ENCODE measurements at regions not wholly inside any gene's neighbourhood (a gene's known extent, or its start where the extent isn't known, plus 50 kb on each side); places are given as distances from the start of the nearest gene placed in this dataset.

DNA sequence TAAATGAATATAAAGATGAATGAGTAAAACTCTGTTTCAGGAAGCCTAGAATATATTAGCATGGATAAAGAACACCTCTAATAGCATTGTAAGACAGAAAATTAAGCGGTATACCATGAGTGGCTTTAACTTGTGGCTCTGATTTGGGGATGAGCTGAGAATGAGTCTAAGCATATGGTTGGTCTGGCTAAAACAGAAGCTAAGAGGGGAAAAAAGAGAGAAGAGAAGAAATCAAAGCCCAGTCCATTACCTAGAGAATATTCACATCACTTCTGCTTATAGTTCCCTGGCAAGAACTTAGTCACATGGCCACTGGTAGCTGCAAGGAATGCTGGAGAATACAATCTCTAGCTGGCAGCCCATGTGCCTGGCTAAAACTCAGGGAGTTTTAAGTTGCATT is 414.5 kb downstream of the PRDM5 start:
- H3K4me2 ChIP-seq: no peak overlapping the region
- TF ChIP-seq HOXB13 (CRISPR knock-in tag; IDR thresholded peaks at IDR 0.05; ENCODE audit: low read depth) (no peak), EHF (CRISPR knock-in tag; IDR thresholded peaks at IDR 0.05) (no peak), HOXA7 (CRISPR knock-in tag; IDR thresholded peaks at IDR 0.05) (no peak), ZC3H11A (IDR thresholded peaks at IDR 0.05) (no peak), PHF8 (IDR thresholded peaks at IDR 0.05; ENCODE audit: borderline replicate concordance, low read depth) (no peak), BHLHE40 (IDR thresholded peaks at IDR 0.05; ENCODE audit: low read depth, low read length) (no peak), CHD2 (IDR thresholded peaks at IDR 0.05; ENCODE audit: low read length, partially characterized antibody) (no peak), JUN (IDR thresholded peaks at IDR 0.05) (no peak), CBX8 (IDR thresholded peaks at IDR 0.05) (no peak), EP300 (IDR thresholded peaks at IDR 0.05) (no peak), GATA3 (IDR thresholded peaks at IDR 0.05; ENCODE audit: borderline replicate concordance) (no peak), MAZ (IDR thresholded peaks at IDR 0.05; ENCODE audit: borderline replicate concordance, low read depth, low read length) (no peak), CEBPB (IDR thresholded peaks at IDR 0.05) (no peak), SREBF2 (IDR thresholded peaks at IDR 0.05) (no peak), RCOR1 (IDR thresholded peaks at IDR 0.05; ENCODE audit: low read depth, low read length) (no peak), JUNB (IDR thresholded peaks at IDR 0.05) (no peak)
- TF ChIP-seq, protein P1, sequence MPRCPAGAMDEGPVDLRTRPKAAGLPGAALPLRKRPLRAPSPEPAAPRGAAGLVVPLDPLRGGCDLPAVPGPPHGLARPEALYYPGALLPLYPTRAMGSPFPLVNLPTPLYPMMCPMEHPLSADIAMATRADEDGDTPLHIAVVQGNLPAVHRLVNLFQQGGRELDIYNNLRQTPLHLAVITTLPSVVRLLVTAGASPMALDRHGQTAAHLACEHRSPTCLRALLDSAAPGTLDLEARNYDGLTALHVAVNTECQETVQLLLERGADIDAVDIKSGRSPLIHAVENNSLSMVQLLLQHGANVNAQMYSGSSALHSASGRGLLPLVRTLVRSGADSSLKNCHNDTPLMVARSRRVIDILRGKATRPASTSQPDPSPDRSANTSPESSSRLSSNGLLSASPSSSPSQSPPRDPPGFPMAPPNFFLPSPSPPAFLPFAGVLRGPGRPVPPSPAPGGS (IDR thresholded peaks at IDR 0.05): no peak
- TF ChIP-seq, protein P2, sequence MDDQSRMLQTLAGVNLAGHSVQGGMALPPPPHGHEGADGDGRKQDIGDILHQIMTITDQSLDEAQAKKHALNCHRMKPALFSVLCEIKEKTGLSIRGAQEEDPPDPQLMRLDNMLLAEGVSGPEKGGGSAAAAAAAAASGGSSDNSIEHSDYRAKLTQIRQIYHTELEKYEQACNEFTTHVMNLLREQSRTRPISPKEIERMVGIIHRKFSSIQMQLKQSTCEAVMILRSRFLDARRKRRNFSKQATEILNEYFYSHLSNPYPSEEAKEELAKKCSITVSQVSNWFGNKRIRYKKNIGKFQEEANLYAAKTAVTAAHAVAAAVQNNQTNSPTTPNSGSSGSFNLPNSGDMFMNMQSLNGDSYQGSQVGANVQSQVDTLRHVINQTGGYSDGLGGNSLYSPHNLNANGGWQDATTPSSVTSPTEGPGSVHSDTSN (IDR thresholded peaks at IDR 0.05): no peak
- ChIA-PET CTCF (no interaction called here), POLR2A (no interaction called here)
- no peaks in the 10 kb centered on the region for H3K4me1 ChIP-seq
- no peak overlapping the region for H3K4me3 ChIP-seq
- H3K9me3 ChIP-seq: no peaks in the 10 kb centered on the region
- DNase-seq (ENCODE audit: low read depth in 1 of 2, low spot score in 1 of 2) (no peak), ATAC-seq (no peak), FAIRE-seq (no peak)
- H3K27ac ChIP-seq: no peak overlapping the region
- WGBS (ENCODE audit: missing lambda C conversion rate): 84% methylated on average over 1 of the region's 1 CpG

DNA sequence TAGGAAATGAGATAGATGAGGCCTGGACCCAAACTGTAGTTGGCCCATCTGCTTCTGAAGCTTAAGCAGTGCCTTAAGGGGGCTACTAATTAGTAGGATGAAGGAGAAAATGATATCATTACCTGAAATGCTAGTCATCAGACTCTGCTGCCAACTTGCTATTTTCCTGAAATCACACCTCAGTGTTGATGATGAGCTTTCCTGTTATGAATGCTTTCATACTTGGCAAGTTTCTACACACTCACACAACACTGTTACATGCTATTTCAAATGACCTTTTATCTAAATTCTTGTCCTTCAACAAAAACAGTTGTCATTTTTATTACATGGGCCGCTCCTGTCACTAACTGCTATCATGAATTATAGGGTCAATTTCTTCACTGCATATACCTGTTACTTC is 416.0 kb downstream of the PRDM5 start:
- Histone ChIP-seq H3K4me1 (no peaks in the 10 kb centered on the region), H3K9me3 (no peaks in the 10 kb centered on the region), H3K27ac (no peak overlapping the region), H3K4me3 (no peak overlapping the region), H3K4me2 (no peak overlapping the region)
- CTCF ChIA-PET: no interaction called here
- TF ChIP-seq ESRRA (IDR thresholded peaks at IDR 0.05; ENCODE audit: borderline replicate concordance, low read length) (no peak), TP53 (CRISPR knock-in tag; IDR thresholded peaks at IDR 0.05) (no peak), ZSCAN20 (CRISPR knock-in tag; IDR thresholded peaks at IDR 0.05) (no peak), FOSL2 (IDR thresholded peaks at IDR 0.05) (no peak), FOSL2 (CRISPR knock-in tag; IDR thresholded peaks at IDR 0.05) (no peak), KDM5A (IDR thresholded peaks at IDR 0.05) (no peak), BHLHE40 (IDR thresholded peaks at IDR 0.05; ENCODE audit: low read depth, low read length) (no peak), ZC3H11A (IDR thresholded peaks at IDR 0.05) (no peak), EP300 (IDR thresholded peaks at IDR 0.05) (no peak), HDAC2 (IDR thresholded peaks at IDR 0.05) (no peak)
- TF ChIP-seq, protein P3, sequence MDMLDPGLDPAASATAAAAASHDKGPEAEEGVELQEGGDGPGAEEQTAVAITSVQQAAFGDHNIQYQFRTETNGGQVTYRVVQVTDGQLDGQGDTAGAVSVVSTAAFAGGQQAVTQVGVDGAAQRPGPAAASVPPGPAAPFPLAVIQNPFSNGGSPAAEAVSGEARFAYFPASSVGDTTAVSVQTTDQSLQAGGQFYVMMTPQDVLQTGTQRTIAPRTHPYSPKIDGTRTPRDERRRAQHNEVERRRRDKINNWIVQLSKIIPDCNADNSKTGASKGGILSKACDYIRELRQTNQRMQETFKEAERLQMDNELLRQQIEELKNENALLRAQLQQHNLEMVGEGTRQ (IDR thresholded peaks at IDR 0.05): no peak
- TF ChIP-seq, protein P4, sequence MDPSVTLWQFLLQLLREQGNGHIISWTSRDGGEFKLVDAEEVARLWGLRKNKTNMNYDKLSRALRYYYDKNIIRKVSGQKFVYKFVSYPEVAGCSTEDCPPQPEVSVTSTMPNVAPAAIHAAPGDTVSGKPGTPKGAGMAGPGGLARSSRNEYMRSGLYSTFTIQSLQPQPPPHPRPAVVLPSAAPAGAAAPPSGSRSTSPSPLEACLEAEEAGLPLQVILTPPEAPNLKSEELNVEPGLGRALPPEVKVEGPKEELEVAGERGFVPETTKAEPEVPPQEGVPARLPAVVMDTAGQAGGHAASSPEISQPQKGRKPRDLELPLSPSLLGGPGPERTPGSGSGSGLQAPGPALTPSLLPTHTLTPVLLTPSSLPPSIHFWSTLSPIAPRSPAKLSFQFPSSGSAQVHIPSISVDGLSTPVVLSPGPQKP (IDR thresholded peaks at IDR 0.05; ENCODE audit: low read depth, low read length): no peak
- TF ChIP-seq, protein P5, sequence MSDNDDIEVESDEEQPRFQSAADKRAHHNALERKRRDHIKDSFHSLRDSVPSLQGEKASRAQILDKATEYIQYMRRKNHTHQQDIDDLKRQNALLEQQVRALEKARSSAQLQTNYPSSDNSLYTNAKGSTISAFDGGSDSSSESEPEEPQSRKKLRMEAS (IDR thresholded peaks at IDR 0.05): no peak
- 54% methylated on average over 1 of the region's 1 CpG for WGBS (ENCODE audit: missing lambda C conversion rate)
- POLR2A ChIA-PET: no interaction called here
- ATAC-seq (no peak), FAIRE-seq (no peak), DNase-seq (ENCODE audit: low read depth in 1 of 2, low spot score in 1 of 2) (no peak)

Data from A549 (cell line).